Stimulated activated CD8-positive, alpha-beta memory T cell treated with anti-CD3 and anti-CD28 coated beads, Interleukin-12 subunit alpha, Interleukin-12 subunit beta, amount 100 ng/mL, for 1 hour (primary cell): ENCODE measurements at regions not wholly inside any gene's neighbourhood (a gene's known extent, or its start where the extent isn't known, plus 50 kb on each side); places are given as distances from the start of the nearest gene placed in this dataset.
A peak's percentile ranks its signal among the peaks of the same experiment; 100 is the strongest.
"Not testable (repeated sequence)": the region's sequence is repeated elsewhere in the genome, so short reads cannot be mapped to it uniquely, and the experiment has no call there.

Experiments
- DNase-seq: peaks from one replicate; pipeline ENCODE4 v3.0.0-alpha.2; 2020; ENCODE audit warnings: low read depth

GRCh38 chr1:192477630-192478029, 97.9 kb upstream of the RGS1 start:
- DNase-seq: no peak

DNA sequence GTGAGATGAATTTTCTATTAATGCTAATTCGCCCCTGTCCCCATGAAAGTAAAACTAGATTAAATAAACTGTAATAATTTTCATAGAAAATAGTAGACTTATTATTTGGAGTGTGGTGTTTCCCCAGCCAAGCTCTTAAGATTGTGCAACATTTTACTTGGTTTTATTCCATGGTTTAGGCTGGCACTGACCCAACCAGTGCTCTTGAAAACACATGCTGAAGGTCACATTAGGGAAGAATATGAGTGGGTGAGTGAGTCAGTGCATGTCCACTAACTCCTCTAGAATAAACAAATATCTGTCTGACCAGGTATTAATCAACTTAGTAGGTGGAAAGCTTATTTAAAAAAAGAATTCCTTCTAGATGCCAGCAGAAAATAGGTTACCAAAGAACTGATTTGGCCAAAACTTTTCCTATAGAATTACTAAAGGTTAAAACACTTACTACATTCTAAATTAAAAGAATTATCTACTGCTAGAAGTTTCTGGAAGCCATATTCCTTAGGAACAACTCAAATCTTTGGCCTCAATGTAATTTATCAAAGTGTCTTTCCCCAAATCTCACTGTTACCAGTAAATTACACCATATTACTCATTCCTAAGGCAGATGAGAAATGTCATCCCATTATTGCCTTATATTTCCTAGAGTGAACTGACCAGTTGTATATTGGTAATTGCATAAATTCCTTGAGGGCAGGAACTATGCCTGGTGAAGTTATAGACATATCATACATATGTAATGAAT, 89.7 kb upstream of the RGS1 start:
- DNase-seq: no peak

GRCh38 chr1:192488058-192488457, 87.5 kb upstream of the RGS1 start:
- no peak for DNase-seq

- no peak for DNase-seq
Measured at GRCh38 chr1:192489047-192489446, 86.5 kb upstream of the RGS1 start.

DNA sequence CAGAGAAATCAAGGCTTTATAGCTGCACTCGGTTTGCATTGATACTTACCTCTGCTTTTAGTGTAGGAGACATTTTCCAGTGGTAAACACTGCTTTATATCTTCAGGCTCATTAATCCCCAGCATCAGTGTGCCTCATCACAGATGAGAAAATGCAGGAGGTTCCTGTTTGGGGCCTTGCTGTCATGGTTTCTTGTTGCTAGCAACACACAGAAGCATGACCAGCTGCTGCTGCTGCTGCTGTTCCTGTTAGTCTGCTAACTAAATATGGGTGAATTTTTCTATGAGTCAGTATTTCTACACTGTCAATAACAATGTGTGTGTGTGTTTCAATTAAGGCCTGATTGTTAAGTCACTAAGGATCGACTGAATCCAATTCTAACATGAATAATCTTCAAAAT, 85.8 kb upstream of the RGS1 start:
- DNase-seq: no peak

- no peak for DNase-seq
Measured at GRCh38 chr1:192491804-192492554, 83.6 kb upstream of the RGS1 start.

DNA sequence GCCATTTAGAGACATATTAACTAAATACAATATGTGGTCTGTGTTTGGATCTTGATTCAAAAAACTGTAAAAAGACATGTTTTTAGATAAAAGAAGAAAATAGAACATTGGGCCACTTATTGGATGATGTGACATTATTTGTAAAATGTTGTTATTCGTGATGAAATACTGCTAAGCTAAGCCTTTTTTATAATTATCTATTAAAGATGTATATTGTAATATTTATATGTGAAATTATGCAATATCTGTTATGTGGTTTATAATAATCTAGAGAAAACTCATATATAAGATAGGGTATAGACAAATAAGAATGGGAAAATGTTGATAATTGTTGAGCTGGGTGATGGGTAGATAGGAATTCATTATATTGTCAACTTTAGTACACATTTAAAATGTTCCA, 82.0 kb upstream of the RGS1 start:
- no peak for DNase-seq

- DNase-seq: no peak
Measured at GRCh38 chr1:192496369-192497056, 79.1 kb upstream of the RGS1 start.

DNA sequence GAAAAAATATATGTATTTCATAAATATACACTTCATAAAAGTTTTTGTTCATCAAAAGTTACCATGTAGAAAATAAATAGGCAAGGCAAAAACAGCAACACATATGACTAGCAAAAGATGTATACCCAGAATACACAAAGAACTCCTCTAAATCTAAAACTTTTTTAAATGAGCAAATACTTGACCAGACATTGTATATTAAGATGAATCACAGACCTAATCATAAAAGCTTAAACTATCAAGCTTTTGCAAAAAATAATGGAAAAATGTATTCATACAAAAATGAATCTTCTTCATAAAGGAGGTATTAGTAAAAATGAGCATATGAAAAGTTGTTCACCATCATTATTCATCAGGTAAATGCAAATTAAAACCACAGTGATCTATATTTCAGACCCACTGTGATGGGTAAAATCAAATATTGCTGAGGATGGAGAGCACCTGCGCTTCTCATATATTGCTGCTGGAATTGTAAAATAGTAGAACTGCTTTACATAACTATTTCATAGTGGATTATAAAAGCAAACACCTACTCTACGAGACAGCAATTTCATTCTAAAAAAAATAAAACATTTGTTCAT, 78.3 kb upstream of the RGS1 start:
- DNase-seq: no peak

DNA sequence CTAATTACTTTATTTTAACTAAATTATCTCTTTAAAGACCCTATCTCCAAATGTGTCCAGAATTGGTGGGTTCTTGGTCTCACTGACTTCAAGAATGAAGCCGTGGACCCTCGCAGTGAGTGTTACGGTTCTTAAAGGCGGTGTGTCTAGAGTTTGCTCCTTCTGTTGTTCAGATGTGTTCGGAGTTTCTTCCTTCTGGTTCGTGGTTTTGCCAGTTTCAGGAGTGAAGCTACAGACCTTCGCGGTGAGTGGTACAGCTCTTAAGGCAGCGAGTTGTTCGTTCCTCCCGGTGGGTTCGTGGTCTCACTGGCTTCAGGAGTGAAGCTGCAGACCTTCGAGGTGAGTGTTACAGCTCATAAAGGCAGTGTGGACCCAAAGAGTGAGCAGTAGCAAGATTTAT, 77.5 kb upstream of the RGS1 start:
- not testable (repeated sequence) for DNase-seq

DNA sequence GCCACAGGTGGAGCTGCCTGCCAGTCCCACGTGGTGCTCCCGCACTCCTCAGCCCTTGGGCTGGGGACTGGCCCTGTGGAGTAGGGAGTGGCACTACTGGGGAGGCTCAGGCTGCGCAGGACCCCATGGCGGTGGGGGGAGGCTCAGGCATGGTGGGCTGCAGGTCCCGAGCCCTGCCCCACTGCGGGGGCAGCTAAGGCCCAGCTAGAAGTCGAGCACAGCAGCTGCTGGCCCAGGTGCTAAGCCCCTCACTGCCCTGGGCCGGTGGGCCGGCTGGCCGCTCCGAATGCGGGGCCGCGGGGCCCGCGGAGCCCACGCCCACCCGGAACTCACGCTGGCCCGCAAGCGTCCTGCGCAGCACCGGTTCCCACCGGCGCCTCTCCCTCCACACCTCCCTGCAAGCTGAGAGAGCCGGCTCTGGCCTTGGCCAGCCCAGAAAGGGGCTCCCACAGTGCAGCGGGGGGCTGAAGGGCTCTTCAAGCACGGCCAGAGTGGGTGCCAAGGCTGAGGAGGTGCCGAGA, 76.5 kb upstream of the RGS1 start:
- DNase-seq: not testable (repeated sequence)

GRCh38 chr1:192500541-192500940, 75.0 kb upstream of the RGS1 start:
- DNase-seq: not testable (repeated sequence)

DNA sequence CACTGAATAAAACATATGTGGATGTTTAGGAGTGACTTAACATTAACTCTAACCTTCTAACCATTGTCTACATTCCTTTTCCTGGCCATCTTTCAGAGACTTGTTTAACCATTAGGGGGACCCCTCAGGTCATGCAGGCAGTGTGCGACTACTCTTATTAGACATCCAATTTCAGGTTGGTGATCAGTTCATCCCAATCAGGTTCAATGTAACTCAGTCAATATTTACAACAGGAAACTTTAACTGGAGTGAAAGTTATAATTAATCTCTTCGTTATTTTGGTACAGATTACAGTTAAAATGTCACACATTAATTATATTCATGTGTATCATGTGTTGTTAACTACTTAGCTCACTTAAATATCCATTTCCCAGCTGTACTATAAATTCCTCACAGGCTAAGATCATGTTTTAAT, 68.8 kb upstream of the RGS1 start:
- no peak for DNase-seq

DNA sequence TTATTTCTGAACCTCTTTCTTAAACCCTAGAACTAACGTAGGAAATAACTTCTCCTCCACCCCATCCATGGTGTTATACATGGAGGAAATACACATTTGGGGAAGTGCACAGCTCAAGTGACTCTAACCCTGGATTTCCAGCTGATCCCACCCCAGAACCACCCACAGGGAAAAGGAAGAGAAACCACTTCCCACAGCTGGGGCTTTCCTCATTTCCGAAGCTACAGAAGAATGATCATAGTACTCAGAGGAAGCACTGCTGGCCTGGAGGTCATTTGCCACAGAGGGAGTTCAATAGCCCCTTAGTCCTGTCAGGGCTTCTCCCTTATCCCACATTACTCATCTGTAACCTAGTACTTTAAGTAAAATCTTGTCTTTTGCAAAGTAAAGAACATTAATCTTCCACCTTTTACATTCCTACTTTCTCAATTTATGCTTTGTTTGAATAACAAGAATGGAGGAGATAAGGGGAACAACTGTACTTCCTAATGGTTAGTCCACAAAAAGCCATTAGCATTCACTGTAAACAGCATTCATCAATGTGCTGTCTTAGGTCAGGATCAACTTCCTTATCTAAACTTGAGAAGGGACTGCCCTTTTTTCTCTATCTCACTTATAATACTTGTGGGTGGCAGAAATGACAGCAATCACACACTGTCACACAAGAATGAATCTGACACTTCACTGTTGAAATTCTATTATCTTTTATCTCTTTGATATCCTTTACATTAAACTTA, 63.0 kb upstream of the RGS1 start:
- DNase-seq: no peak

GRCh38 chr1:192513196-192513595, 62.4 kb upstream of the RGS1 start:
- no peak for DNase-seq

GRCh38 chr1:192513697-192514096, 61.9 kb upstream of the RGS1 start:
- DNase-seq: no peak

DNA sequence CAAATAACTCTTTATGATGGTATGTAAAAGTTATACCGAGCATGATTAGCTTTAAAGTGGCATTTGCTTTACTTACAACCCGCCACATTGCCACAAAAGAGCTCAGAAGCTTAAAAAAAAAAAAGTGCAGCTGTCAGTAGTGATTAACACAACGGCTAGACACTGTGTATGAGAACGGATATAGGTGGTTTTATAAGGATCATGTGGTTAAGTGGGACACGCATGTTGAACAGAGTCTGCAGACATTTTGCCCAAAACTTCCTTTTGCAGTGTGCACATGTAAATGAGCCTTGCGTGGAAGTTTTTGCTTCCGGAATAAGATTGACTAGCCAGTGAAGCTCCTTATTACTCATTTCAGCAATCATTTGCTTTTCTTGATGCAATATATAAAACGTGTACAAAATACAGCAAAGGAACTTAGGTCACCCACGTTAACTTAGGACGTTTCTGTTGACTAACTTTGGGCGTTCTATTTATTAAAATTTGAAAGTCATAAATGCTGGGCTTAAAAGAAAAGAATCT, 58.7 kb upstream of the RGS1 start:
- peak; percentile 20 for DNase-seq

GRCh38 chr1:192517716-192518355, 57.7 kb upstream of the RGS1 start:
- DNase-seq: not testable (repeated sequence)

DNA sequence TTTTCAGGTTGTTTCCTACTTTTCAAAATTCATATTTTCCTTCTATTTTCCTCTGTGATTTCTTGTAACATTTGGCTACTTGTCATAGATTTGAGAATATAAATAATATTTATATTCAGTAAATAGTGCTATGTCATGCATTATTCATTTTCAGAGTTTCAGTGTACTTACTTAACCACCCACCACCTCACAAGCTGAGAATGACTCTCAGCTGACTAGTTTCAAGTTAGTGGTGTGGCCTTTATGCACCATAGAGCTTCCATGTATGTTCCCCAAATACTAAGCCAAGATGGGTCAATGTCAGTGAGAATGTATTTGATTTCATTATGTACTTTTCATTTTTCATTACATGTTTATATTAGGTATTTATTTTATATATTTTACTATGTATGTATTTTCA, 56.9 kb upstream of the RGS1 start:
- DNase-seq: no peak

GRCh38 chr1:192521734-192522133, 53.8 kb upstream of the RGS1 start:
- no peak for DNase-seq

GRCh38 chr1:192522673-192523072, 52.9 kb upstream of the RGS1 start:
- no peak for DNase-seq
